SU-DHL-6 (cell line): ENCODE measurements at regions not wholly inside any gene's neighbourhood (a gene's known extent, or its start where the extent isn't known, plus 50 kb on each side); places are given as distances from the start of the nearest gene placed in this dataset.

ENCODE experiments used
- H2AFZ ChIP-seq: fragments of 200-600 bp; sonication (generic); 2 replicates; pipeline ENCODE4 v1.6.1; 2014; ENCODE audit warnings: low read depth, mild to moderate bottlenecking, moderate library complexity, mixed read lengths, antibody characterized with exemption, low read length; ENCODE audit not compliant: severe bottlenecking
- H3F3A ChIP-seq: fragments of 200-600 bp; shearing (Covaris generic); 2 replicates; pipeline ENCODE4 v1.6.0; 2016; ENCODE audit warnings: antibody characterized with exemption, mild to moderate bottlenecking; ENCODE audit not compliant: insufficient read depth
- H3K27ac ChIP-seq: fragments of 200-600 bp; sonication (generic); 2 replicates; pipeline ENCODE4 v1.5.1; 2016; ENCODE audit warnings: low read depth, mild to moderate bottlenecking, low read length, moderate library complexity, mixed read lengths
- H3K27me3 ChIP-seq: fragments of 200-600 bp; sonication (generic), shearing (Covaris generic); 2 replicates; pipeline ENCODE4 v1.6.0; 2014; ENCODE audit warnings: mild to moderate bottlenecking, low read length
- H3K36me3 ChIP-seq: fragments of 200-600 bp; sonication (generic); 2 replicates; pipeline ENCODE4 v1.6.1; 2014; ENCODE audit warnings: mild to moderate bottlenecking, low read length, mixed read lengths
- H3K4me2 ChIP-seq: fragments of 300-600, 200-600 bp; shearing (Covaris generic), sonication (generic); 2 replicates; pipeline ENCODE4 v1.6.0; 2014; ENCODE audit warnings: low read length, low read depth, mild to moderate bottlenecking; ENCODE audit not compliant: poor library complexity, severe bottlenecking
- H3K4me3 ChIP-seq: fragments of 200-600 bp; sonication (generic); 2 replicates; pipeline ENCODE4 v1.5.1; 2014; ENCODE audit warnings: antibody characterized with exemption, low read length, mild to moderate bottlenecking, mixed read lengths; ENCODE audit not compliant: insufficient read depth, poor library complexity, severe bottlenecking
- H3K79me2 ChIP-seq: fragments of 200-600 bp; sonication (generic); 2 replicates; pipeline ENCODE4 v1.6.1; 2014; ENCODE audit warnings: mild to moderate bottlenecking, low read length, moderate library complexity; ENCODE audit not compliant: insufficient read depth
- H3K9ac ChIP-seq: fragments of 200-600 bp; sonication (generic); 2 replicates; pipeline ENCODE4 v1.7.0; 2014; ENCODE audit warnings: mild to moderate bottlenecking, low read length
- H3K9me2 ChIP-seq: fragments of 200-600 bp; sonication (generic); replicated peaks from 2 replicates; pipeline ENCODE4 v1.6.1; 2014; ENCODE audit warnings: low read length; ENCODE audit not compliant: insufficient read depth
- H3K9me3 ChIP-seq: fragments of 200-600 bp; sonication (generic); 2 replicates; pipeline ENCODE4 v1.6.1; 2014; ENCODE audit warnings: low read length, mixed read lengths; ENCODE audit not compliant: insufficient read depth
- H4K20me1 ChIP-seq: fragments of 200-600 bp; sonication (generic); 2 replicates; pipeline ENCODE4 v1.6.1; 2014; ENCODE audit warnings: low read depth, mild to moderate bottlenecking, antibody characterized with exemption, low read length, moderate library complexity, mixed read lengths
- CTCF ChIP-seq: fragments of 200-600 bp; sonication (generic); IDR thresholded peaks from one replicate; pipeline ENCODE4 v1.5.1; 2017; ENCODE audit warnings: antibody characterized with exemption, mild to moderate bottlenecking, low read length, moderate library complexity; ENCODE audit not compliant: insufficient read depth, poor library complexity, severe bottlenecking
- EZH2phosphoT487 ChIP-seq: fragments of 200-600 bp; sonication (generic), shearing (Covaris generic); conservative IDR thresholded peaks from 2 replicates; pipeline ENCODE4 v1.6.1; 2018; ENCODE audit warnings: mild to moderate bottlenecking, antibody characterized with exemption, low read length, moderate library complexity, mixed read lengths

GRCh38 chr4:117610706-117611308, 423.5 kb upstream of the NDST3 start:
- Histone ChIP-seq H3K4me3 (no peak overlapping the region), H3K36me3 (no peaks in the 10 kb centered on the region), H3K9me2 (no peaks in the 10 kb centered on the region), H3K27me3 (no peaks in the 10 kb centered on the region), H3K27ac (no peak overlapping the region), H4K20me1 (no peaks in the 10 kb centered on the region), H3F3A (no peaks in the 10 kb centered on the region), H3K79me2 (no peaks in the 10 kb centered on the region), H2AFZ (no peak overlapping the region), H3K4me2 (no peak overlapping the region), H3K9me3 (no peaks in the 10 kb centered on the region), H3K9ac (no peak overlapping the region)
- no peak for TF ChIP-seq CTCF
- no peak for TF ChIP-seq EZH2phosphoT487

GRCh38 chr4:117621673-117622072, 412.6 kb upstream of the NDST3 start:
- Histone ChIP-seq H2AFZ (no peak overlapping the region), H3K27ac (no peak overlapping the region), H4K20me1 (no peaks in the 10 kb centered on the region), H3K79me2 (no peaks in the 10 kb centered on the region), H3K36me3 (no peaks in the 10 kb centered on the region), H3K27me3 (no peaks in the 10 kb centered on the region), H3K9ac (no peak overlapping the region), H3K4me2 (no peak overlapping the region), H3K9me2 (no peaks in the 10 kb centered on the region), H3F3A (no peaks in the 10 kb centered on the region), H3K9me3 (no peaks in the 10 kb centered on the region), H3K4me3 (no peak overlapping the region)
- TF ChIP-seq EZH2phosphoT487: no peak
- no peak for TF ChIP-seq CTCF

- no peaks in the 10 kb centered on the region for H3K27me3 ChIP-seq
- no peaks in the 10 kb centered on the region for H3K9me2 ChIP-seq
- no peaks in the 10 kb centered on the region for H3F3A ChIP-seq
- no peaks in the 10 kb centered on the region for H3K79me2 ChIP-seq
- no peaks in the 10 kb centered on the region for H3K36me3 ChIP-seq
- TF ChIP-seq EZH2phosphoT487 (no peak), CTCF (no peak)
- no peaks in the 10 kb centered on the region for H3K9me3 ChIP-seq
- H3K9ac ChIP-seq: no peak overlapping the region
- H3K27ac ChIP-seq: no peak overlapping the region
- no peak overlapping the region for H3K4me2 ChIP-seq
- no peaks in the 10 kb centered on the region for H4K20me1 ChIP-seq
- H3K4me3 ChIP-seq: no peak overlapping the region
- H2AFZ ChIP-seq: no peak overlapping the region
Measured at GRCh38 chr4:117623326-117623725, 411.0 kb upstream of the NDST3 start.
